ENCODE measurements at regions not wholly inside any gene's neighbourhood (a gene's known extent, or its start where the extent isn't known, plus 50 kb on each side); places are given as distances from the start of the nearest gene placed in this dataset.

DNA sequence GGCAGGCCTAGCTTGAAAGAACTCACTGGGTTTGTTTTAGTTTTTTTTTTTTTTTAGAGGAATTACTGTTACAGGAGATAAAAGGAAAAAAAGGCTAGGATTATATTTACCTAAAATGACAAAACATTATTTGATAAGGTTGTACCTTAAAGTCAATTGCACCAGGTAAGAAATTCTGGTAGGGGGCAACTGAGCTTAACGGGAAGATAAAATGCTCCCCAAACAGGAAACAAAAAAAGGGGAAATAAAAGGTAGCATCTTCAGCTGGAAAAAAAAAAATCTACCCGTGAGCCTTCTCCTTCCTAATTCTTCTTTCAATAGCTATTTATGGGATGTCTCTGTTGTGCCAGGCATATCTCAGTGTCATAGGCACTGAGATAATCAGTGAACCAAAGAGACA lies 164.5 kb downstream of the PIK3R1 start:
- no peak for DNase-seq

DNA sequence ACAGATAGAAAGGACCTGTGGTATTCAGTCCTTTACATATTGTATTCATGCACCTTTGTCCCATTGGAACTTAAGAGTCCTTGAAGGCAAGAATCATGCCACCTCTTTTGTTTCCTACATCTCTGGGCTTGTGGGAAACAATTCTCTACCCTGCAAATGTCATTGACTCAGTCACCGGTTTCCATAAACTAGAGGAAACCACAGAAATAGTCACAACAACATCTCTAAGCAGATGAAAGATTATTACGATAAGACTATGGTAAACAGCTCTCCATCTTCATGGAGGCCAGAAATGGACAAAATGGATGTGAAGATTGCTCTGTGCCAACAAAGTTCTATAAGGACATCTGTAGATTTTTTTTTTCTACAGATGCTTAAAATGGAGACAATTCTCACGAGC lies 165.5 kb downstream of the PIK3R1 start:
- DNase-seq, result no peak

DNA sequence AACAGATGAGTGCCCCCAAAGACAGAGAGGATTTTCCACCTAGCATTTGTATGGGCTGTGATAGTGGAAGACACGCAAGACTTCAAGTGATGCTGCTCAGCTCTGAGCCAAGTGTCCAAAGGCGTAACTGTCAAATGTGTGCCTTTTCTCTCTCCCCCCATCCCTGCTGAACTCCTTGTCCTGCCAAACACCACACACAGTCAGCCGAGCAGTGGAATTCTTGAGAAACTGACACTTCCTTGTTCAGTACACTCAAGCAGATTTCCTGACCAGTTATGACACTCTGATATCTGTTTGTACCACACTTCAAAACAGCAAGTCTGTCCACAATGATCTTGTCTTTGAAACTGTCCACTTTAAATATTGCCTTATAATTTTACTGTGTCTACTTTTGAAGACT lies 166.4 kb downstream of the PIK3R1 start:
- DNase-seq, result no peak

DNA sequence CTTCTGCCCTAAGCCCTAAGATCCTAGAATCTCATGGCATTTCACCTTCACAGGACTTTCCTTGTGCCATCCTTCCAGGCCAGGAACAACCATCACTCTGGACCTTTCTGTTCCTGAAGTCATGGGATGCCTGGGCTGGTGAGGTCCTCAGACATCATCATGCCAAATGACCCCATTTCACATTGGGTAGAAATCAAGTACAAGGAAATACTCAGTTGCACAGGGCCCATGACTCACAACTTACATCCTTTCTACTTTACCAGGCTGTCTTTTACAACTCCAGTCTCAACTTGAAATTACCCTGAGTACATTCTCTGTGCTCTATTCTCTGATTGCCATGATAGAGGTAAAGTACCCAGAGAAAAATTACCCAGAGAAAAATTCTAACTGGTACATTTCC lies 167.1 kb downstream of the PIK3R1 start:
- no peak for DNase-seq

DNA sequence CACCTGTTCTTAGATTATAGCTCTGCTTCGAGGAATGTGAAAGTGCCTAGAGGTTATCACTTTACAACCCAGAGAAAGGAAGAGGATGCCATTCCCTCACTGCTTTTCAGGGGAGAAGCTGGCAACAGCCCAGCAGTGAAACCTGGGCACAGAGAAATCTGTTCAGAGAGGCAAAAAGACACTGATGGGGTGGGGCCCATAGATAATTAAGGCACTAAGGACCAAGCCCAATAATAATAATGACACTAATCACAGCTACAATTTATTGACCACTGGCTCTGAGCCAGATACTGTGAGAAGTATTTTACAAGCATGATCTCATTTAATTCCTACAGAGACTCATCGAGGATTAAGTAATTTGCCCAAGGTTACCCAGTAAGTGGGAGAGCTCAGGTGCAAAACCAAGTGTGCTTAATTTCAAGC lies 168.3 kb downstream of the PIK3R1 start:
- DNase-seq, result no peak

DNA sequence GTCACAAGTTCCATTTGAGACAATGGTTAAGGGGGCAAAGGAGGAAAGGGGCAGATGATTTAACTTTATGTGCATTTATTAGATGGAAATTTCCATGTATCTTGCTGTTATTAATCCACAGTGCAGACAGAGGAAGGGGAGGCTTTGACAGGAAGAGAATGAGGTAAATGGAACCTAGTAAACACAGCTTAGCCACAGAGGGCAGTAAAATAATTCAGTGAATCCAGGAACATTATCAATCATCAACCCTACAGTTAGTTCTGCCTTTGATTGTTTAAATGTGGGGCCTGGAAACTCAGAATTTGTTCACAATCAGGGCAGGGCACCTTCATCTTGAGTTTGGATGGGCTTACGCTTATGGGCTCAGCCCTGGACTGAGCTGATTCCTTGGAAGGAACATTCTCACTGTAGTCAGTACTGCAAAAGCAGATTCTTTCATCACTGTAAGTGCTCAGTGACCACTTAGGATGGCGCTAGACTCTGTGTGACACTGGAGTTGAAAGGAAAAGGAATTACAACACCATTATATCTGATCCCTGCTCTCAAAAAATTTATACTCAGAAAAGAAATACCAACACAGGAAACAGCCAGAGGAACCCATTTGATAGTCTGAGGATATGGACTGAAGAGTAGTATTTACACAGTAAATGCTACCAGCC lies 169.5 kb downstream of the PIK3R1 start:
- DNase-seq, result no peak

DNA sequence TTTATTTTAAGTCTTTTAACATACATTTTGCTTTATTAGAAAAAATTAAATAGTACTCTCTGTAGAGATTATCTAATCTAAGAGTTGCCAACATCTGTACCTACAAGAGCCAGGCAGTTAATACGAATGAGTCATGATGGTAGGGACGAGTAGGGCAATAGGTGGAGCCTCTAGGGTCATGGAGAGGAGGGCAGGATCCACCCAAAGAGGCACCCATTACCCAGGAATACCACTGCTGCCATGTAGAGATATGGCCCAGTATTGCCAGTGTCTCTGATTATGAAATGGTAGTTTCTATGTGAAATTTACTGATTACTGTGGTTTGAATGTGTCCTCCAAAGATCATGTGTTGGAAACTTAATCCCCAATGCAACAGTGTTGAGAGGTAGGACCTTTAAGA lies 170.4 kb downstream of the PIK3R1 start:
- no peak for DNase-seq

DNA sequence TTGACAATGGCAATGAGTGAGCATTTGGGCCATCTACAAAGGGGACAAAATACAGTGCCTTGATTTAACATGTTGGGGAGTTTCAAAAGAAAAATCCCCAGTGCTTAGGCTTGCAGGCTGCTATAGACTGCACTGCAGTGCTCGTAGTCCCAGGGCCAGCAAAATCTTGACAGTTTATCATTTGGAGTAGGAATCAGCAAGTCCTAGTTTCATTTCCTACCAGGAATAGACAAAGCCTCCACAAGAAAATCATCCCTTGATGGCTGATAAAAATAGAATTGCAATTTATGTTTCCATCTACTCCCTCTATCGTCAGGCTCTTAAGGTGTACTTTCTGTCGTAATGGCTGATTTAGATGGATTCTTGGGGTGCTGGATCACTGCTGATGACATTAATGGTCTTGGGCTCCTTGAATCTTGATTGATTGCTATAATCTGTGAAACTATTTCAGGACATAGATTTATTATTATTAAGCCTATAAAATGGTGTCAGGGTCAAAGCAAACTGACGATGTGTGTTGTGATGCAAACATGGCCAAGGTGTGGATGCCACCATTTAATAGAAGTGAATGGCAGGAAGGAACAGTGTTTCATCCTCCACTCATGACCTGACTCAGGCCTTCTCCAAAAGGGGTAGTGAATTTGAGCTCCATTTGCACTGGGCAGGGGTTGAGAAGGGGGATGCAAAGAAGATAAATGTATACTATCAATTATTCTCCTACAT lies 171.7 kb downstream of the PIK3R1 start:
- DNase-seq, result no peak

DNA sequence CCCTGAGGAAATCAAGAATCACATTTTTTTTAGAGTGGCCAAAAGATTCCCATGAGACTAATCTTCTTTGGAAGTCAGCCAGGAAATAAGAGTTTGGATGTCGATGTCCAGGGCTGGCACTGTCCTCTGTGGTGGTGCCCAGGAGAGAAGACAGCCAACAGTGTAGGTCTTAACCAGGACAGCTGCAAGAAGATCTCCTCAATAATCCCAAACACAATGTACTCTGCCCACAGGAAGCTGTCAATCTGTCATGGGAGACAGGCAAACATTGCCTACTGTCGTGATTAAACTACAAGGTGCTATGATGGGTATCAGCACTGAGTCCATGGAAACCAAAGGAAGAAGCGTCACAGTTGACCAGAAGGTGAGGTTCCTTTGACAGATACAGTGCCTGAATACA lies 174.1 kb downstream of the PIK3R1 start:
- no peak for DNase-seq

DNA sequence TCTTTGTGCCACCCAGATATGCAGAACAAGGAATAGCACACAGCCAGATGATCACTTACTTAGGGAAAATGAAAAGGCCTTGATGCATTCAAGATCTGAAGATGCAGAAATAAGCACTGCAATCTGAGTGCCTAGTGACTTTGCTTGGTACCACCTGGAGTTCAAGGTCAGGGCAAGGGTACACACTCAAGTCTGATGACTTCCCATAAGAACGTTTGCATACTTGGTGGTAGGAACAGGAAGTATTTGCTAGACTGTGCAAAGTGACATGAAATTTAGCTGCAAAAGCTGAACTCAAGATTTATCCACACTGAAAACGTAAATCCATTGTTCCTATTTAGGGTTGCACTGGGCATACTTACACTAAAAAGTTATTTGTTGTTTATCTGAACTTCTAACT lies 177.1 kb downstream of the PIK3R1 start:
- no peak for DNase-seq

DNA sequence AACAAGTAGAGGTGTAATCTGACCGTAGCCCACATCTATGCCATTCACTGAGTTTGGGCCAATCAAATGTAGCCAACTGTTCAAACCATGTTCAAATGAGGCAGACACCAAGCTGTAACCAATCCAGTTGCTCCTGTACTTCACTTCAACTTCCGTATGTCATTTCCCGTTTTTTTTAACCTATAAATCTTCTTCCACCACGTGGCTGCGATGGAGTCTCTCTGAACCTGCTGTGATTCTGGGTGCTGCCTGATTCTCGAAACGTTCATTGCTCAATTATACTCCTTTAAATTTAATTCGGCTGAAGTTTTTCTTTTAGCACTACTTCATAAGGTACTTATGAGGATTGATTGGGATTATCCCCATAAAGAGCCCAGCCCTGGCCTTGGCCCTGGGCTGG lies 179.7 kb downstream of the PIK3R1 start:
- DNase-seq, result no peak

DNA sequence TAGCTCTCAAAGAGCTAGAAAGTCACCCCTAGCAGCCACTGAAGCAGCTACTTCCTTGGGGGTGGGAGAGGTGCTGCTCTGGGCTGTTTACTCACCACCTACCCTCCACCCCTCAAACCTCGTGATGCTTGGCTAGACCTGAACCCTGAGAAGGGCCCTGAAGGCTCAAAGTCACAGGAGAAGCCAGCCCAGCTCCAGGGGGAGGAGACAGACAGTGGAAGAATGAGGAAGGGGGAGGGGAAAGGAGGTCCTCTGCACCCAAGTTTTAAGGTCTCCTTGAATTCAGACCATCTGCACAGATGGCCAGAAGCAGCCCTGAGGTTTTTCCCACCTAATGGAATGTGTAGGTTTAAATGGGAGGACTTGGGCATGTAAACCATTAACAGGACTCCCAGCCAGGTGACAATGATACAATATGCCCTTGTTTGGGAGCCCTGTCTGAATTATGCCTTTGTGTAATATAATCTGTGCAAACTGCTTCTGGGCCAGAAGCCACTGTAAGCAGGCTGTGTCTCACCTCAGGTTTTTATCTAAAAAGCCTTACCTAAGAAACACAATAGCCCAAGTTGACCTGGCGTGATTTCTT lies 180.5 kb downstream of the PIK3R1 start:
- no peak for DNase-seq

DNA sequence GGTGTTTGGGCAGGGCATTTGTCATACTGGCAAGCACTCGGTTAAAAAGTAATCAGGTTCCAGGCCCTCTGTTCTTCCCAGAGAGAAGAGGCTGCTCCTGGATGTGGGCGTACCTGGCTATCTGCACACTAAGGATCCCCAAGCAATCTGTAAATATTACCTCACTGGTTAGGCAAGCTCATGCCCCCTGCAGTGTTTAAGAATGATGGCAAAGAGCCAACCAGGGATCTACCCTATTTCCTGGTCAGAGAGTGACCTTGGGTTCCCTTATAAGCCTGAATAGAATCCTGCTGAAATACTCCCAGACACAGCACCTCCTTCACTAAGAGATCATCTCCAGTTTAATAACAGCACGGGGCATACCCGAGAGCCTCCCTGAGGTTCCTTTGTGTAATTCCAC lies 181.2 kb downstream of the PIK3R1 start:
- DNase-seq, result no peak

DNA sequence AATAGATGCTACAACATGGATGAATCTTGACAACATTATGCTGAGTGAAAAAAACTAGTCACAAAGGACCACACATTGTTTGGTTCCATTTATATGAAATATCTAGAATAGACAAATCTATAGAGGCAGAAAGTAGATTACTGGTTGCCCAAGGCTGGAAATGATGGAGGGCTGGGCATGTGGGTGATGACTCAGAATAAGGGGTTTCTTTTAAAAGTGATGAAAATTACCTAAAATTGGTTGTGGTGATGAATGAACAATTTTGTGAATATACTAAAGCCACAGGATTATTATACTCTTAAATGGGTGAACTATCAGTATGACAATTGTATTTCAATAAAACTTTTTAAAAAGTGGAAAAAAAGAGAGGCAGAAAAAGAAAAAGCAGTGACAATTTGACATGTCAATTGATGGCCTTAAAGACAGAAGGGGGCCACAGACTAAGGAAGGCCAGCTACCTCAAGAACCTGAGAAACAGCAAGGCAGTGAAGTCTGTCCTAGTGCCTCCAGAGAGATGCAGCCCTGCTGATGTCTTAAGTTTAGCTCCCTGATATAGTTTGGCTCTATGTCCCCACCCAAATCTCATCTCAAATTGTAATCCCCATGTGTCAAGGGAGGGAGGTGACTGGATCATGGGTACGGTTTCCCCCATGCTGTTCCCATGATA lies 182.7 kb downstream of the PIK3R1 start:
- no peak for DNase-seq

DNA sequence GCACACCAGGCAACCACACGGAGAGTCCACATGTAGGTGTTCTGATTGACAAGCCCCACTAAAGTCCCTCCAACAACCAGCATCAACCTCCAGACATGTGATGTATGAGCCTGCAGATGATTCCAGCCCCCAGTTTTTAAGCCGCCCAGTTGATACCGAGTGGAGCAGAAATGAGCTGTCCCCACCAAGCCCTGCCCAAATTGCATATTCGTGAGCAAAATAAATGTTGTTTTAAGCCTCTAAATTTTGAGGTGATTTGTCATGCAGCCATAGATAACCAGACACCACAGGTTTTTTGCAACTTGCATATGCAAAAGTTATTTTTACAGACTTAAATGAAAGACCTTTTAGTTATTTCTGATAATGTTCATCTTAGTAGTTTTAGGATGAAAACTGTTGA lies 187.7 kb downstream of the PIK3R1 start:
- DNase-seq, result no peak

DNA sequence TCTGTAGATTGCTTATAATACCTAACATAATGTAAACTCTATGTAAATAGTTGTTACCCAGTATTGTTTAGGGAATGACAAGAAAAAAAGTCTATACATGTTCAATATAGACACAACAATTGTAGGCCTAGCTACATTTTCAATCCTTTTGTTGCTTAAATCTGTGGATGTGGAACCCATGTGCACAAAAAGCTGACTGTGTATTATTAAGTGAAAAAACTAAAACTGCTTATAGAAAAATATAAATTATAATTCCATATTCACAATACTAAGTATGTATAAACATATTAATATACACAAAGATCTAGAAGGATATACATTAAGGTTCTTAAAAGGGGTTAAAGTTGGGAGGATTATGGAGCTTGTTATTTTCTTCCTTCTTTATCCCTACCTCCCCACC lies 188.7 kb downstream of the PIK3R1 start:
- no peak for DNase-seq

DNA sequence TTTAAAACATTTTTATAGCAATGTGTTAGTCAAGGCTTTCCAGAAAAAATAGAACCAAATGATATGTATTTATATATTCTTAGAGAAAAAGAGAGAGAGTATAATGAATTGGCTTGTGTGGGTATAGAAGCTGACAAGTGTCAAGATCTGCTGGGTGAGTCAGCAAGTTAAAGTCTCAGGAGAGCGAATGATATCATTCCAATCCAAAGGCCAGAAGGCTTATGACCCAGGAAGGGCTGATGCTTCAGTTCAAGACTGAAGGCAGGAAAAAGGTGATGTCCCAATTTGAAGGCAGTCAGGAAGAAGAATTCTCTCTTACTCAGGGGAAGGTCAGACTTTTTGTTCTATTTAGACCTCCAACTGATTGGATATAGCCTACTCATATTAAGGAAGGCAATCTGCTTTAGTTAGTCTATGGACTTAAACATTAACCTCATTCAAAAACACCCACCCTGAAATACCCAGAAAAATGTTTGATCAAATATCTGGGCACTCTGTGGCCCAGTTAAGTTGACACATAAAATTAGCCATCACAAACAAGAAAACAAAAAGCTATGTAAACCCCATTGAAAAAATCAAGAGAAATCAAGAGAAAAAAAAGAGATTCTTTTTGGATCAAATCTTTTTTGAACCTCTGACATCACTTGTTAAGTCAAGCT lies 189.6 kb downstream of the PIK3R1 start:
- no peak for DNase-seq

DNA sequence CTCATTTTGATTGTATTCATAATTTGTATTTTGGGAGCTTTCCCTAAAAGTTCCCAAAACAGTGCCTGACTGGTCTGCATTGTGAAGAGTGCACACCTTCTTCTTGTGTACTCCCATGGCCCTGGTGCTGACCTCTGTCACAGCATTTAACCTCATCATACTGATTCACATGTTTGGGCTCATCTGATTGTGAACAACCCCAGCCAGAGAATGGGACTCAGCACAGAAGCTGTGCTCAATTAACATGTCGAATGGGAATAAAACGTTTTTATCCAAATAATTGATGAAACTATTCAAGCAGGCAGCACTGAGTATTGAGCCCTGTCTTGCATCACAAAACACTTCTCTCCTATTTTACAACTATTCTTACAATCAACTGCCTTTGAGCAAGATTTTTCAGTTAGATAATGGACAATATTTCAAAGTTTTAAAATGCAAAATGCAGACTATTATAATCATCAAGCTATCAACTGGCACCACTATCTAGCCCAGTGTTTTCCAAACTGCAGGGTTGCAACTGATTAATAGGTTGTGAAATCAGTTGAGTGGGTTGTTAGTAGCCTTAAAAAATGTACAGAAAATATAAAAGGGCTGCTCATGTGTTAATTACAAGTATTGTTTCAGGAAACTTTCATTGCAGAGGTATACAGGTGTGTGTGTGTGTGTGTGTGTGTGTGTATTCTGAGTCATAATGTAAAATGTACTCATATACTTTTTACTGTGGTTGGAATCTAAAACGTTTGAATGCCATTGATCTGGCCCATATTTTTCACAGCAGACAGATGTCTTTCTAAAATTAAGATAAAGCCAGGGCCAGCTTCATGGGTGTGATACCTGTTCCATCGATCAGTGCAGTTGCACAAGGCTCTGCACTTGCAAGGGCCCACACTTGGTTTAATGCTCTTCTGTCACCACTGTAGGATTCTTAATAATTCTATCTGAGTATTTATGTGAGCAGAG lies 190.5 kb downstream of the PIK3R1 start:
- DNase-seq, result no peak

DNA sequence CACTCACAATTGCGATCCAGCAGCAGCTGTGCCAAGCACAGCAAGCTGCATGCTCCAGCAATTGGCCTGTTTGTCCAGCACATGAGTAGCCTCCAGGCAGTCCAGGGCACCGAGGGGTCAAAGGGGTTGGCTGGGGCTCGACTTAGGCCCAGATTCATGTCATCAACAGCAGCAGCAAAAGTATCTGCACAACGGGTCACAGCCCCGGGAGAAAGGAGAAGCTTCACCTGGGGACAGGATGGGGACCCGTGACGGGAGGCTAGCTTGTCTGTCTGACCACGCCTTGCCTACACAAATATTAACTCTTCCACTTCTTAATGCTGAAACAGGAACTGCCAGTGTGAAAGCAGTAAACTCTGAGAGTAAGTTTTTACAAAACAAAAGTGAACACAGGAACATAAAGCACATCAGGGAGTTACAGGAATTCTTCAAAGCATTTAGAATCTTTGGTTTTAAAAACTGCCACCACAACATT lies 191.2 kb downstream of the PIK3R1 start:
- DNase-seq, result no peak

DNA sequence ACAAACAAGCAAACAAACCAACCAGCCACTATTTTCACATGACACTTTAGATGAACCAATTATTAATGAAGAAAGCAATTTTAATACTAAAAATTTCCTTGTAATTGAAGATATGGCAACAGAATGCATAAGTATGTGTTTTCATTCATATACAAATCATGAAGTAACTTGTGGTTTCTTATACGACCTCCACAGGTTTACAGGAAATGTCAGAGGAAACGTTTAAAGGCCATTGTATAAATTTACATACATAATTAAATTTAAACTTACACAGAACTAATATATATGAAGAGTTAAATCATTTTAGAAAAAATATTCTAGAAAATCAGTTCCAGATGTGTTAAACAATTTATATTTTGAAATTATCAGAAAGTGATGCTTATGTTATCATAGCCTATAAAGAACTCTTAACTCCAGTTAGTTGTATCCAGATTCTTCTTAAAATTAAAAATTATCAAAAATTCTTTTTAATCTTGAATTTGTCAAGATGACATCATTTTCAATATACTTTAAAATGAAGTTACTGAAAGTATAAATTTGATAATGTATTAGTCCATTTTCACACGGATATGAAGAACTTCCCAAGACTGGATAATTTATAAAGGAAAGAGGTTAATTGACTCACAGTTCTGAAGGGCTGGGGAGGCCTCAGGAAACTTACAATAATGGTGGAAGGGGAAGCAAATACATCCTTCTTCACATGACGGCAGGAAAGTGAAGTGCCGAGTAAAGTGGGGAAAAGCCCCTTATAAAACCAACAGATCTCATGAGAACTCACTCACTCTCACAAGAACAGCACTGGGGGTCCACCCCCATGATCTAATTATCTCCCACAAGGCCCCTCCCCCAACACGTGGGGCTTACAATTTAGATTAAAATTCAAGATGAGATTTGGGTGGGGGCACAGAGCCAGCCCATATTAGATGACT lies 192.0 kb downstream of the PIK3R1 start:
- DNase-seq, result no peak

DNA sequence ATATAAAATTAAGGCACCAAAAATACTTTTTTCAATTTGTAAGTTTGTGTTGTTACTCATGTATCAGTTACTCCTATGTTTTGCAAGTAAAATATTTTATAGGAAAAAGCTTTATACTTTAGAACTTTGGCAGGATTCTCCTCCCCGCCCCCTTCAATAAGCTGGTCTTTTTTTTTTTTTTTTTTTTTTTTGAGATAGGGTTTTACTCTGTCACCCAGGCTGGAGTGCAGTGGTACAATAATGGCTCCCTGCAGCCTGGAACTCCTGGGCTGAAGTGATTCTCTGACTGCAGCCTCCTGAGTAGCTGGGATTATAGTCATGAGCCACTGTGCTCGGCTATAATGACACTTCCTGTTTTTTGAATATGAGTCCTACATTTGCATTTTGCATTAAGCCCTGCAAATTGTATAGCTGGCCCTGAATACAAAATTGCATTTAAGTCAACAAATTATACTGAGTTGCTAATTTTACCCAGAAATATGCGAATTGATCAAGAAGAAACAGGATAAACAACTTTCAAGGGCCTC lies 192.9 kb downstream of the PIK3R1 start:
- no peak for DNase-seq

Measured in activated CD4-positive, alpha-beta T cell treated with anti-CD3 and anti-CD28 coated beads, Interleukin-2, amount 50 U/mL, for 4 hours (primary cell).